DOHH2 (cell line): ENCODE measurements at regions not wholly inside any gene's neighbourhood (a gene's known extent, or its start where the extent isn't known, plus 50 kb on each side); places are given as distances from the start of the nearest gene placed in this dataset.
"Not testable (repeated sequence)": the region's sequence is repeated elsewhere in the genome, so short reads cannot be mapped to it uniquely, and the experiment has no call there.

Source experiments
- H3F3A ChIP-seq: fragments of 200-600 bp; sonication (generic), shearing (Covaris generic); 2 replicates; pipeline ENCODE4 v1.6.0; 2016; ENCODE audit warnings: antibody characterized with exemption, mild to moderate bottlenecking; ENCODE audit not compliant: control insufficient read depth, insufficient read depth
- H3K27ac ChIP-seq: fragments of 200-600 bp; sonication (generic); 2 replicates; pipeline ENCODE4 v1.5.1; 2014; ENCODE audit warnings: low read depth, mild to moderate bottlenecking, low read length, moderate library complexity
- H3K27me3 ChIP-seq: fragments of 200-600 bp; sonication (generic); 2 replicates; pipeline ENCODE4 v1.6.1; 2014; ENCODE audit warnings: mild to moderate bottlenecking, low read length, mixed read lengths; ENCODE audit not compliant: control insufficient read depth
- H3K36me3 ChIP-seq: fragments of 200-600 bp; sonication (generic); 2 replicates; pipeline ENCODE4 v1.6.1; 2014; ENCODE audit warnings: mild to moderate bottlenecking, low read length, moderate library complexity, mixed read lengths; ENCODE audit not compliant: control insufficient read depth
- H3K4me1 ChIP-seq: fragments of 200-600 bp; sonication (generic); 2 replicates; pipeline ENCODE4 v1.6.1; 2014; ENCODE audit warnings: mild to moderate bottlenecking, low read length, mixed read lengths; ENCODE audit not compliant: control insufficient read depth
- H3K4me2 ChIP-seq: fragments of 200-600 bp; sonication (generic); 2 replicates; pipeline ENCODE4 v1.6.0; 2014; ENCODE audit warnings: mild to moderate bottlenecking, low read length, moderate library complexity
- H3K4me3 ChIP-seq: fragments of 200-600 bp; sonication (generic); 2 replicates; pipeline ENCODE4 v1.5.1; 2014; ENCODE audit warnings: mild to moderate bottlenecking, low read length, mixed read lengths
- H3K79me2 ChIP-seq: fragments of 200-600 bp; sonication (generic); 2 replicates; pipeline ENCODE4 v1.6.1; 2014; ENCODE audit warnings: mild to moderate bottlenecking, low read length, mixed read lengths; ENCODE audit not compliant: control insufficient read depth
- H3K9me2 ChIP-seq: fragments of 200-600 bp; sonication (generic); replicated peaks from 2 replicates; pipeline ENCODE4 v1.6.1; 2014; ENCODE audit warnings: mild to moderate bottlenecking, low read length, mixed read lengths; ENCODE audit not compliant: control insufficient read depth
- H3K9me3 ChIP-seq: fragments of 200-600 bp; sonication (generic); 2 replicates; pipeline ENCODE4 v1.6.1; 2014; ENCODE audit warnings: antibody characterized with exemption, low read length, mixed read lengths; ENCODE audit not compliant: control insufficient read depth, insufficient read depth
- H4K20me1 ChIP-seq: fragments of 200-600 bp; sonication (generic); 2 replicates; pipeline ENCODE4 v1.6.0; 2014; ENCODE audit warnings: low read depth, mild to moderate bottlenecking, antibody characterized with exemption, low read length, moderate library complexity; ENCODE audit not compliant: control insufficient read depth, insufficient read depth
- CTCF ChIP-seq: fragments of 200-600 bp; sonication (generic); IDR thresholded peaks from one replicate; pipeline ENCODE4 v1.5.1; 2014; ENCODE audit warnings: antibody characterized with exemption, mild to moderate bottlenecking, low read depth, low read length; ENCODE audit not compliant: poor library complexity, severe bottlenecking
- EZH2phosphoT487 ChIP-seq: fragments of 200-600 bp; sonication (generic); IDR thresholded peaks from 2 replicates; pipeline ENCODE4 v1.6.1; 2017; ENCODE audit warnings: borderline replicate concordance, mild to moderate bottlenecking, antibody characterized with exemption, low read length, moderate library complexity, mixed read lengths

- Histone ChIP-seq H3K27me3 (no peaks in the 10 kb centered on the region), H3K27ac (no peak overlapping the region), H3K36me3 (no peaks in the 10 kb centered on the region), H3K4me2 (no peak overlapping the region), H4K20me1 (no peaks in the 10 kb centered on the region), H3F3A (no peaks in the 10 kb centered on the region), H3K79me2 (no peaks in the 10 kb centered on the region), H3K4me1 (no peaks in the 10 kb centered on the region), H3K9me3 (no peaks in the 10 kb centered on the region), H3K9me2 (no peaks in the 10 kb centered on the region), H3K4me3 (no peak overlapping the region)
- TF ChIP-seq CTCF (no peak), EZH2phosphoT487 (no peak)
These were observed 144.4 kb upstream of the MAN1A1 start for GRCh38 chr6:119493980-119494379.

- H3K36me3 ChIP-seq, H3K27me3 ChIP-seq, H3K9me2 ChIP-seq, H3F3A ChIP-seq, H4K20me1 ChIP-seq, H3K79me2 ChIP-seq, H3K4me2 ChIP-seq, H3K27ac ChIP-seq, H3K4me1 ChIP-seq, H3K9me3 ChIP-seq, H3K4me3 ChIP-seq: not testable (repeated sequence)
These were observed 141.6 kb upstream of the MAN1A1 start for GRCh38 chr6:119491112-119491511.

- not testable (repeated sequence) for H4K20me1 ChIP-seq, H3K4me3 ChIP-seq, H3K27ac ChIP-seq, H3K36me3 ChIP-seq, H3K4me2 ChIP-seq, H3K79me2 ChIP-seq, H3K9me2 ChIP-seq, H3K4me1 ChIP-seq, H3K27me3 ChIP-seq, H3K9me3 ChIP-seq, H3F3A ChIP-seq
These were observed 140.5 kb upstream of the MAN1A1 start for GRCh38 chr6:119490050-119490449.

- Histone ChIP-seq H3K4me2 (no peak overlapping the region), H3K9me3 (no peaks in the 10 kb centered on the region), H3K27ac (no peak overlapping the region), H3K4me1 (no peaks in the 10 kb centered on the region), H3K36me3 (no peaks in the 10 kb centered on the region), H3F3A (no peaks in the 10 kb centered on the region), H3K4me3 (no peak overlapping the region), H3K27me3 (no peaks in the 10 kb centered on the region), H4K20me1 (no peaks in the 10 kb centered on the region), H3K9me2 (no peaks in the 10 kb centered on the region), H3K79me2 (no peaks in the 10 kb centered on the region)
- no peak for TF ChIP-seq EZH2phosphoT487
- TF ChIP-seq CTCF: no peak
These were observed 135.0 kb upstream of the MAN1A1 start for GRCh38 chr6:119484598-119484997.
